ENCODE measurements at regions not wholly inside any gene's neighbourhood (a gene's known extent, or its start where the extent isn't known, plus 50 kb on each side); places are given as distances from the start of the nearest gene placed in this dataset.

GRCh38 chrX:39679497-39680157 is 418.1 kb downstream of the BCOR start:
- TF ChIP-seq, protein P1, sequence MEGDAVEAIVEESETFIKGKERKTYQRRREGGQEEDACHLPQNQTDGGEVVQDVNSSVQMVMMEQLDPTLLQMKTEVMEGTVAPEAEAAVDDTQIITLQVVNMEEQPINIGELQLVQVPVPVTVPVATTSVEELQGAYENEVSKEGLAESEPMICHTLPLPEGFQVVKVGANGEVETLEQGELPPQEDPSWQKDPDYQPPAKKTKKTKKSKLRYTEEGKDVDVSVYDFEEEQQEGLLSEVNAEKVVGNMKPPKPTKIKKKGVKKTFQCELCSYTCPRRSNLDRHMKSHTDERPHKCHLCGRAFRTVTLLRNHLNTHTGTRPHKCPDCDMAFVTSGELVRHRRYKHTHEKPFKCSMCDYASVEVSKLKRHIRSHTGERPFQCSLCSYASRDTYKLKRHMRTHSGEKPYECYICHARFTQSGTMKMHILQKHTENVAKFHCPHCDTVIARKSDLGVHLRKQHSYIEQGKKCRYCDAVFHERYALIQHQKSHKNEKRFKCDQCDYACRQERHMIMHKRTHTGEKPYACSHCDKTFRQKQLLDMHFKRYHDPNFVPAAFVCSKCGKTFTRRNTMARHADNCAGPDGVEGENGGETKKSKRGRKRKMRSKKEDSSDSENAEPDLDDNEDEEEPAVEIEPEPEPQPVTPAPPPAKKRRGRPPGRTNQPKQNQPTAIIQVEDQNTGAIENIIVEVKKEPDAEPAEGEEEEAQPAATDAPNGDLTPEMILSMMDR (IDR thresholded peaks at IDR 0.05; ENCODE audit: low read depth, low read length) = no peak
- DNase-seq (ENCODE audit: extremely low read depth, low read depth) = no peak

DNA sequence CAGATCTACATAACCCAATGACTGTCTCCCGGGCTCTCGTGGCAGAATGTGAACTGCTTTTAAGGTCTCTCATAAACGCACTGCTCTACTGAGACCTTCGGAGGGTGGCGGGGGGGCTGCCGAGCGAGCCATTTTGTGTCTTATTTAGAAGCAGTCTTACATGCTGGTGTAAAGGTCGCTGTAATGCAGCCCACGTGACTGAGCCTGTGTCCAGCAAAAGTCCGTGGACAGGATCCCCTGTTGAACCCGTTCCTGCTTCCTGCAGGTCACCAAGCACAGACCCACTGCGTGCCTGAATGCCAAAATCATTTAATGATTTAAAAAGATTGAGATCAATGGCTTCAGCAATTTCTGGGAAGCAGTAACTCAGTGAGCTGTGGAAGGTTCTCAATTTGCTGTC is 415.9 kb downstream of the BCOR start:
- DNase-seq (ENCODE audit: extremely low read depth, low read depth) = no peak
- TF ChIP-seq, protein P1 (IDR thresholded peaks at IDR 0.05; ENCODE audit: low read depth, low read length) = no peak

GRCh38 chrX:39682778-39683177 is 415.0 kb downstream of the BCOR start:
- no peak for DNase-seq (ENCODE audit: extremely low read depth, low read depth)
- TF ChIP-seq, protein P1 (IDR thresholded peaks at IDR 0.05; ENCODE audit: low read depth, low read length) = no peak

DNA sequence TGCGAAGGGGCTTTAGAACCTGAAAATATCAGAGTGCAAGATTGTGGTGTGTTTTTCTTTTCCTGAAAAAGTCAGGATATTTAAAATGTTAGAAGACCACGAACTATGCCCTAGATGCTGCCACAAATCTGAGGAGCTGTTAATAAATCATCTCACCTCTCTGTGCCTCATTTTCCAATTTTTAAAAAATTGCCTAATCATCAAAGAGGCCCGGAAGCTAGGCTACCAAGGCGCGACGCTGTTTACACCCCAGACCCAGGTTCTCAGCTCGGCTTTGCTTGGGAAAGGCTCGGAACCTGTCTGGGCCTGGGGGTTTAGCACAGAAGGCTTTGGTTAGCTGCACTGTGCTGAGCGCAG is 409.6 kb downstream of the BCOR start:
- TF ChIP-seq, protein P1 (IDR thresholded peaks at IDR 0.05; ENCODE audit: low read depth, low read length) = no peak
- no peak for DNase-seq (ENCODE audit: extremely low read depth, low read depth)

GRCh38 chrX:39688576-39689375 is 409.0 kb downstream of the BCOR start:
- no peak for DNase-seq (ENCODE audit: extremely low read depth, low read depth)
- TF ChIP-seq, protein P1 (IDR thresholded peaks at IDR 0.05; ENCODE audit: low read depth, low read length) = no peak

DNA sequence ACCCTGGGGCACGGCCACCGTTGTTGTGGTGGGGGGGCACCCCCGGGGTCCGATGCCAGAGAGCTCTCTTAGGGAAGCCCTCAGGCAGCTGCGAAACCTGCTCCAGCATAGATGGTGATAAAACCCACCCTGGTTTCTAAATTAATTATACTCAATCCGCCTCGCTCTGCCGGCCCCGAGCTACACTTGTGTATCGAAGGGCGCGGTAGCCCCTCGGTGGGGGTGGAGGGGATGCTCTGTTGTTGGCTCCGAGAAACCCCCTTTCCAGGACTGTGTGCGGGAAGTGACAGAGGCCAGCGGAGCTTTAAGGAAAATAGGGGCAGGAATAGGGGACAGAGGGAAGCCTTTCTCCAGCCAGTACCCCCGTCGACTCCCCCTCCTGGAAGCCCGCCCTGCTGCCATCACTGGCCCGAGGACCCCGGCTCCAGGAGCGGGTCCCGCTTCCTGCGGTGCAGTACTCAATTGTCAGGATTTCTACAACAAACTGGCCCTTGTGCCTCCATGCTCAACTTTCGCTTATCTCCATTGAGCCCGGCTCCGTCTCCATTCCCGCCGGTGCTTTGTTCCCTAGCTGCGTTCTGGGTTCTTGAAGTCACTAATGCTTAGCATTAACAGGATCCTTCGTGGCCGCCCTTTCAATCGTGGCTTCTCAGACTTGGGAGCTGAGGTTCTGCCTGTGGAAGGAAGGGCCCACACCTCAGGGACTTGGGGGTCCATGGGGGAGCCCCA is 408.2 kb downstream of the BCOR start:
- TF ChIP-seq, protein P1 (IDR thresholded peaks at IDR 0.05; ENCODE audit: low read depth, low read length) = no peak
- DNase-seq (ENCODE audit: extremely low read depth, low read depth) = no peak

Measured in AG09319 (cell line).